IPS-18c (cell line): ENCODE measurements at regions not wholly inside any gene's neighbourhood (a gene's known extent, or its start where the extent isn't known, plus 50 kb on each side); places are given as distances from the start of the nearest gene placed in this dataset.

Experiments
- H3K4me3 ChIP-seq: 2 replicates; pipeline ENCODE4 v1.7.0; 2013; ENCODE audit warnings: low read depth, mild to moderate bottlenecking, low read length, moderate library complexity; ENCODE audit not compliant: insufficient read depth
- H3K9me3 ChIP-seq: one replicate; pipeline ENCODE4 v1.6.1; 2013; ENCODE audit warnings: mild to moderate bottlenecking, low read length, moderate library complexity; ENCODE audit not compliant: control insufficient read depth, insufficient read depth

DNA sequence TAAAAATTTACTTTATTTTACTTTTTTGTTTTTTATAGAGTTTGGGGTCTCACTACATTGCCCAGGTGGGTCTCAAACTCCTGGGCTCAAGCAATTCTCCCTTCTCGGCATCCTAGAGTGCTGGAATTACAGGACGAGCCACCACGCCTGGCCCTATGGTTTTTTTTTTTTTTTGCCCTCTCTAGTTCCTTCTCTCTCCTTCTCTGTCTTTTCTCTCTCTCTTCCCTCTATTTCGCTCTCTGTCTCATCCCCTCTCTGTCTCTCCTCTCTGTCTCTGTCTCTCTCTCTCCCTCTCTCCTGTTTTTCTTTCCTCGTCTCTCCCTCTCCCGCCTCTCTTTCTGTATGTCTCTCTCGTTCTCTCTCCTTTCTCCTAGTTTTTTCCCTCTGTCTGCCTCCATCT lies 202.6 kb upstream of the LHX5 start:
- Histone ChIP-seq H3K4me3 (no peak overlapping the region), H3K9me3 (no peaks in the 10 kb centered on the region)

- H3K9me3 ChIP-seq, result no peaks in the 10 kb centered on the region
Observed at GRCh38 chr12:113673458-113674238, 202.0 kb upstream of the LHX5 start.

GRCh38 chr12:113670742-113671141 lies 199.1 kb upstream of the LHX5 start:
- H3K4me3 ChIP-seq, result no peak overlapping the region
- H3K9me3 ChIP-seq, result no peaks in the 10 kb centered on the region

More at GRCh38 chr12:113673458-113674238, 202.0 kb upstream of the LHX5 start:
- no peak overlapping the region for H3K4me3 ChIP-seq

DNA sequence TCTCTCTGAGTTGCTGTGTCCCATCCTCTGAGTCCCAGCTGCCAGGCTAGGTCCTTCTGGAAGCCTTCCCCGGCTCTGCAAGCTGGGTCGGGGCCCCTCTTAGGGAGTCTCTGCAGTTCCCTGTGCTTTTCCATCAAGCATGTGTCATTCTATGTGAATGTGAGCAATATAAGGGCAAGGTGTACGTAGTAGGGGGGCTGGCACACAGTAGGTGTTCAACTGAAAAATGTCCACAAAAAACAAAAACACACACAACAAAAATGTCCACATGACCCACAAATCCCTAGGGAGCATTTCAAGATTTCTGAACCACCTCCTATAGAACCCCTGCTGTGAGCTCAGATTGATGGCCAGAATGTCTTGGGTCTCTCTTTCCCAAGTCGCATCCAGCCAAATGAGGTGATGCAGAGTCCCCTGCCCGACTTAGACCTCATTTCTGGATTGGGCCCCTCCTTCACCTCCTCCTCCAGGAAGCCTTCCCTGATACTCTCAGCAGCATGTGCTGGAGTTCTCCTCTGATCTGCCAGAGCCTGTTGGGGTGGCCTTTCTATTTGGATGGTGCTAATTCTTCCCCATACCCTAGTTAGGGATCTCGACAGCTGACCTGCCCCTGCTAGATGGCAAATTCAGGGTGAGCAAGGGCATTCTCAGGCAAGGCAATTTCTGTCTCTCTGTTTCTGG lies 196.1 kb upstream of the LHX5 start:
- Histone ChIP-seq H3K4me3 (no peak overlapping the region), H3K9me3 (no peaks in the 10 kb centered on the region)

- no peaks in the 10 kb centered on the region for H3K9me3 ChIP-seq
- H3K4me3 ChIP-seq, result no peak overlapping the region
Observed at GRCh38 chr12:113667095-113667494, 195.4 kb upstream of the LHX5 start.

- no peak overlapping the region for H3K4me3 ChIP-seq
- no peaks in the 10 kb centered on the region for H3K9me3 ChIP-seq
Observed at GRCh38 chr12:113666223-113666622, 194.6 kb upstream of the LHX5 start.

DNA sequence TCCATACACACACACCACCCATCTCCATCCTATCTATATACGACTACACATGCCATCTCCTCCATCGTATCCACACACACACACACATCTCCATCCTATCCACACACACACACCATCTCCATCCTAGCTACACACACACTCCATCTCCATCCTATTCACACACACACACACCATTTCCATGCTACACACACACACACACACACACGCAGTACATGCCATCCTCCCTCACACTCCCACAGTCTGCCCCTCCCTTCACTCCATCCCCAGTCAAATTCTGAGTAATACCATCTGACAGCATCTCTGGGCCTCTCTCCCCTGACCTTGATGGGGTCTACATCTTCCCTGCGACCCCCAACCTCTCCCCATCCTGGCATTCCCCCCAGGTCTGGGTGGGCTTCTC lies 193.8 kb upstream of the LHX5 start:
- Histone ChIP-seq H3K9me3 (no peaks in the 10 kb centered on the region), H3K4me3 (no peak overlapping the region)

- Histone ChIP-seq H3K4me3 (no peak overlapping the region), H3K9me3 (peaks cover 3% of the 10 kb centered on the region)
Observed at GRCh38 chr12:113664224-113664681, 192.6 kb upstream of the LHX5 start.

GRCh38 chr12:113663396-113663795 lies 191.7 kb upstream of the LHX5 start:
- peaks cover 3% of the 10 kb centered on the region for H3K9me3 ChIP-seq
- no peak overlapping the region for H3K4me3 ChIP-seq

- no peak overlapping the region for H3K4me3 ChIP-seq
- H3K9me3 ChIP-seq, result peaks cover 3% of the 10 kb centered on the region
Observed at GRCh38 chr12:113660936-113661335, 189.3 kb upstream of the LHX5 start.

- Histone ChIP-seq H3K9me3 (peaks cover 3% of the 10 kb centered on the region), H3K4me3 (no peak overlapping the region)
Observed at GRCh38 chr12:113659416-113659815, 187.7 kb upstream of the LHX5 start.

- Histone ChIP-seq H3K4me3 (no peak overlapping the region), H3K9me3 (peaks cover 3% of the 10 kb centered on the region)
Observed at GRCh38 chr12:113659015-113659414, 187.3 kb upstream of the LHX5 start.

GRCh38 chr12:113658006-113658655 lies 186.5 kb upstream of the LHX5 start:
- Histone ChIP-seq H3K9me3 (peaks cover 3% of the 10 kb centered on the region), H3K4me3 (no peak overlapping the region)

DNA sequence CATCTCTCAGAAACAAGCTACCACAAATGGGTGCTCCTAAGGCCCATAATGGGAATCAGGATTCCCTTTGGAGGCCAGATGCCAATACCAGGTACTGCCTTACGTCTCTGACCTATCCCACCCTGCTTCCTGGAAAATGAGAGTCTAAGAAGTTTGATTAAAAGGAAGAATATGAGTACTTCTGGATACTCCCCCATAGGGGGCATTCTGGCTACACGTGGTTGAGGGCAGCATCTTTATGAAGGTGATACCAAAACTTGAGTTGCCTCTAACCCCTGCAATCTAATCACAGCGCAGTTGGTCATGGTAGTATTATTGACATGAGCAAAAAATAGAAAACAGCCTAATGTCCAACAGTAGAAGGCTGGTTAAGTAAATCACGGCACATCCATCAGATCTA lies 184.2 kb upstream of the LHX5 start:
- H3K9me3 ChIP-seq, result peaks cover 3% of the 10 kb centered on the region
- H3K4me3 ChIP-seq, result no peak overlapping the region

- Histone ChIP-seq H3K9me3 (peaks cover 3% of the 10 kb centered on the region), H3K4me3 (no peak overlapping the region)
Observed at GRCh38 chr12:113655479-113655878, 183.8 kb upstream of the LHX5 start.

DNA sequence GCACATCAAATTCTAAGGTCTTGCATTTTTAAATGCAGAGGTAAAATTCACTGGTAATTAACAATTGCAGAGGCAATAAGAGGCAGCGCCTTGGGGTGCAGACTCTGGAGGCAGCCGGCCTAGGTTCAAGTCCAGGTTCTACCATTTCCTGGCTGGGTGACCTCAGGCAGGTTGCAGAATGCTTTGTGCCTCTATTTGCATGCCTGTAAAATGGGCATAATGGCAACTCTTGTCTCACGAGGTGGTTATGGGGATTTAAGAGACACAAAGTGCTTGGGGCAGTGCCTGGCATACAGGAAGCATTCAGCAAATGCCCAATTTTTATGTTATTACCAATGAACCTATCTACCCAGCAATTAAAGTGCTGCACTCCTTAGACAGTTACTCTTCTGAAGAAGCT lies 180.0 kb upstream of the LHX5 start:
- Histone ChIP-seq H3K4me3 (no peak overlapping the region), H3K9me3 (no peaks in the 10 kb centered on the region)

- no peak overlapping the region for H3K4me3 ChIP-seq
- no peaks in the 10 kb centered on the region for H3K9me3 ChIP-seq
Observed at GRCh38 chr12:113650476-113650875, 178.8 kb upstream of the LHX5 start.

DNA sequence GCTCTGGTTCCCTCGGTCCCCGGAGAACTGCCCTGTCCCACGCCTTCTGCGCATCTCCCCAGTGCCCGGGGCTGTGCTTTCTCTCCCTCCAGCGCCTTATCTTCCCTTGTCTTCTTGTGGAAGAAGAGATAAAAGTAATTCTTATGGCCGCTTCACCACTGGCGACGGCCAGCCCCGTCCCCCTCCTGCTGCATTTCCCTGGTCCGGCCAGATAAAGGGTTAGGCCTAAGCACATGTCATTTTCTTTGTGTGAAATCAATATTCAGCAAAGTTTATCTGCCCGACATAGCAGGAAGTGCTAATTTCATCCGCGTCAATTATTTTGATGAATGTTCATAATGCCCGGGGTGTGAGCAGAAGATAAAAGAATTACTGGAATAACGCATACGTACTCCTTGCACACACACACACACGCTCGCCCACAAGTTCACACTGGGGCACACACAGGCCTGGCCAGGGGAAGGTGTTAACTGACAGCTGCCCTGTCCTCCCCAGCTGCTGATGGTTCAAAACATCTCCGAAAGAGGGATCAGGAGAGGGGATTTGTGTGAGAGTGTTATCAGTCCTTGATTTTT lies 177.7 kb upstream of the LHX5 start:
- Histone ChIP-seq H3K9me3 (peaks cover 2% of the 10 kb centered on the region), H3K4me3 (no peak overlapping the region)
